Activated T-helper 2 cell treated with anti-CD3 and anti-CD28 coated beads, Interferon-gamma antibody, Interleukin-2, Interleukin-4, amounts not matched to agents 10 μg/mL and 5 μg/mL and 100 μg/mL, durations not matched to agents 14 hours and 24 hours and 36 hours (primary cell): ENCODE measurements at regions not wholly inside any gene's neighbourhood (a gene's known extent, or its start where the extent isn't known, plus 50 kb on each side); places are given as distances from the start of the nearest gene placed in this dataset.
"Not testable (repeated sequence)": the region's sequence is repeated elsewhere in the genome, so short reads cannot be mapped to it uniquely, and the experiment has no call there.

ENCODE experiments used
- DNase-seq: peaks from one replicate; pipeline ENCODE4 v3.0.0; 2021; ENCODE audit warnings: low spot score
- H3K27ac Mint-ChIP-seq: one replicate; pipeline ENCODE4 v1.8.0; 2021; ENCODE audit warnings: mixed read lengths
- H3K27me3 Mint-ChIP-seq: one replicate; pipeline ENCODE4 v1.8.0; 2021; ENCODE audit warnings: low read depth, mixed read lengths
- H3K36me3 Mint-ChIP-seq: one replicate; pipeline ENCODE4 v1.8.0; 2021; ENCODE audit warnings: low read depth, mixed read lengths
- H3K4me1 Mint-ChIP-seq: one replicate; pipeline ENCODE4 v1.8.0; 2021; ENCODE audit warnings: low read depth, mixed read lengths
- H3K4me3 Mint-ChIP-seq: one replicate; pipeline ENCODE4 v1.8.0; 2021; ENCODE audit warnings: low read depth, mild to moderate bottlenecking, moderate library complexity, mixed read lengths
- H3K9me3 Mint-ChIP-seq: one replicate; pipeline ENCODE4 v1.8.0; 2021; ENCODE audit warnings: mixed read lengths
- intact Hi-C: fragments of 100-400 bp; cut with micrococcal nuclease; formaldehyde crosslinking; loops from one replicate; pipeline ENCODE4 v1.15.1; 2023

DNA sequence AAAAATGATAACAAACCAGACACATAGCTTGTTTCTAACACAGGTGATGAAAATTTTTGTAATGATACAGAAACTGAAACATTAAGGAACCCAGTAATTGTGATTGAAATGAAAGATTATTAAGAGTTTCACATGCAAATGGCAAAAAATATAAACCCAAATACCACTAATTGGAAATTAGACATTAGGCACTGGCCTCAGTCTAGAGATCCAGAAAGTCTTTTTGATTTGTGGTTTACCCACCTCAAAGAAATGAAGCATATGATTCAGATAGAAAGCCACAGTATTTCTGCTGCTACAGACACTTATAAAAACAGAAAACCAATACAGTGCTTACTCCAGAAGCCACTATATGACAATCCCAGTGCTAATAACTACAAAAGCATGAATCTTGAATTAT lies 83.7 kb upstream of the ZNF519 start:
- intact Hi-C loops, H3K9me3 Mint-ChIP-seq, H3K4me1 Mint-ChIP-seq, H3K27ac Mint-ChIP-seq, H3K36me3 Mint-ChIP-seq, H3K4me3 Mint-ChIP-seq, DNase-seq: not testable (repeated sequence)
- H3K27me3 Mint-ChIP-seq: peaks cover 12% of the 10 kb centered on the region

GRCh38 chr18:14203424-14203823 lies 71.2 kb upstream of the ZNF519 start:
- intact Hi-C loops, H3K4me1 Mint-ChIP-seq, H3K4me3 Mint-ChIP-seq, DNase-seq, H3K9me3 Mint-ChIP-seq, H3K27ac Mint-ChIP-seq, H3K27me3 Mint-ChIP-seq, H3K36me3 Mint-ChIP-seq: not testable (repeated sequence)

GRCh38 chr18:14190776-14191442 lies 58.7 kb upstream of the ZNF519 start:
- DNase-seq, H3K9me3 Mint-ChIP-seq, H3K27me3 Mint-ChIP-seq, H3K36me3 Mint-ChIP-seq: not testable (repeated sequence)
- H3K27ac Mint-ChIP-seq: peak overlapping the region; percentile 82
- intact Hi-C loops: loop anchor here (1.0 to 2.0 kb wide), 2 partner anchors 46 to 72 kb away; no protein-coding TSS in a partner anchor
- peaks cover 31% of the 10 kb centered on the region for H3K4me1 Mint-ChIP-seq
- H3K4me3 Mint-ChIP-seq: peak overlapping the region; percentile 15

DNA sequence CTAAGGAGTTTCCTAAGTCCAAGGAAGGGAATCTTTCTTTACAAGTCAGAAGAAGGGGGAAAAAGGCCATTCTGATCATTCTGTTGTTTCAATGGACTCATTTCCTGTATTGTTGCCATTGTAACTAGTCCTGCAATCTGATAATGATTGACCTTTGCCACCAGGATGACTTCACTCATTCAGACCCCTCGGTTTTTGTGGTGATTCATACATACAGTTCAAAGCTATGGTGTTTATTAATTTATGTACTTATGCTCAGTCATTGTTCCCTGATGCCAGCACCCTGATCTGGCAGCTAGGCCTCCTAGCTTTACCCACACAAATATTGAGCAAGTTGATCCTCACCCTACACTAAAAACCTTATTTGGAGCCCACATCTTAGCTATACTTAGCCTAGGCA lies 57.6 kb upstream of the ZNF519 start:
- intact Hi-C loops: loop anchor here (1.0 to 2.0 kb wide), 2 partner anchors 47 to 73 kb away; no protein-coding TSS in a partner anchor
- H3K36me3 Mint-ChIP-seq: no peaks in the 10 kb centered on the region
- H3K27ac Mint-ChIP-seq: peak overlapping the region; percentile 82
- H3K27me3 Mint-ChIP-seq: no peaks in the 10 kb centered on the region
- peaks cover 31% of the 10 kb centered on the region for H3K4me1 Mint-ChIP-seq
- H3K4me3 Mint-ChIP-seq: no peak overlapping the region
- H3K9me3 Mint-ChIP-seq: no peaks in the 10 kb centered on the region
- DNase-seq: no peak

DNA sequence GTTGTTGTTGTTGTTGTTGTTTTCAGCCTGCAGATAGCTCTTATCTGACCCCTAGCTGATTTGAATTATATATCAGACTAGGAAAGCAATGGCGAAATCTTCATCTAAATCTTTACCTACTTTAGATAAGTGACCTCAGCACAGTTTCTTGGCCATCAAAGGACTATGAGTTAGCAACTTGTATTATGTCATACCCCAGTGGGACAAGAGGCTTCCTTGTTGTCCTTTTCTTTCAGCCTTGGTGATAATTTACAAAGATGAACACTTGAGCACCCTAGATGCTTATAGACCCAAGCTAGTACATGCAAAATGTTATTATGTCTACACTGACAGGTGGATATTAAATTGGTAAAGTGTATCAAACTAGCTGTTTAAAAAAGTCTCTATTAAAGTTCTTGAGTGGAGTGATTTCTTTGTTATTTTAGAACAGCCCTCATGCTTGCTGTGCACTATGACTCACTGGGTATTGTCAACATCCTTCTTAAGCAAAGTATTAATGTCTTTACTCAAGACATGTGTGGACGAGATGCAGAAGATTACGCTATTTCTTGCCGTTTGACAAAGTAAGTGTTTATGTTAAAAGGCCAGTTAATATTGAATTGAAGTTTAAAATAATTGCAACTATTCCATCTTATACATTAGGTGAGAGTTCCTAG lies 56.6 kb upstream of the ZNF519 start:
- peaks cover 31% of the 10 kb centered on the region for H3K4me1 Mint-ChIP-seq
- H3K4me3 Mint-ChIP-seq, intact Hi-C loops, H3K9me3 Mint-ChIP-seq, H3K36me3 Mint-ChIP-seq, DNase-seq, H3K27me3 Mint-ChIP-seq: not testable (repeated sequence)
- peak overlapping the region; percentile 82 for H3K27ac Mint-ChIP-seq
